Heart right ventricle (tissue), 16 donors: ENCODE measurements at regions not wholly inside any gene's neighbourhood (a gene's known extent, or its start where the extent isn't known, plus 50 kb on each side); places are given as distances from the start of the nearest gene placed in this dataset.

Experiments used
- ATAC-seq, 8 donors: fragments of 200-7000 bp; cut with Tn5 transposase; one replicate each; pipeline ENCODE4 v1.9.1; 2020; ENCODE audit warnings: mild to moderate bottlenecking in 8 of 8, moderate library complexity in 8 of 8, moderate number of reproducible peaks in 1 of 8
- DNase-seq, 2 donors: peaks; one replicate each; pipeline ENCODE4 v3.0.0-alpha.2; 2020
- H3K27ac ChIP-seq, 10 donors: fragments of 200-600 bp; sonication (generic) in 2 of 10; one replicate each; pipeline versions ENCODE4 v1.5.0 to v1.8.0; 2020 to 2022; ENCODE audit warnings: mild to moderate bottlenecking in 3 of 10
- H3K27me3 ChIP-seq, 7 donors: fragments of 200-600 bp; one replicate each; pipeline ENCODE4 v1.8.0; 2021 to 2022; ENCODE audit warnings: mild to moderate bottlenecking in 2 of 7
- H3K36me3 ChIP-seq, 9 donors: fragments of 200-600 bp; sonication (generic) in 1 of 9; one replicate each; pipeline versions ENCODE4 v1.5.0 to v1.8.0; 2020 to 2022; ENCODE audit warnings: mild to moderate bottlenecking in 2 of 9
- H3K4me1 ChIP-seq, 9 donors: fragments of 200-600 bp; sonication (generic) in 1 of 9; one replicate each; pipeline versions ENCODE4 v1.5.0 to v1.8.0; 2020 to 2022; ENCODE audit warnings: mild to moderate bottlenecking in 4 of 9
- H3K4me3 ChIP-seq, 10 donors: fragments of 200-600 bp; sonication (generic) in 2 of 10; one replicate each; pipeline versions ENCODE4 v1.5.0 to v1.8.0; 2020 to 2022; ENCODE audit warnings: mild to moderate bottlenecking in 7 of 10, moderate library complexity in 2 of 10
- H3K9me3 ChIP-seq, 11 donors: fragments of 200-600 bp in 10 of 11; sonication (generic) in 2 of 11; one replicate each; pipeline versions ENCODE4 v1.5.0 to v1.8.0; 2013 to 2022; ENCODE audit warnings: mild to moderate bottlenecking in 2 of 11, control low read depth in 1 of 11, moderate library complexity in 1 of 11
- WGBS, 2 donors: extraction: QIAGEN DNeasy Blood & Tissue Kit; methylation state at CpG; one replicate each; pipeline ENCODE4 v1.1.7; 2013; ENCODE audit warnings: inconsistent platforms in 1 of 2; 5-methylcytosine and 5-hydroxymethylcytosine counted together
- intact Hi-C, 10 donors: fragments of 100-400 bp; cut with DNase I; formaldehyde crosslinking; loops; one replicate each; pipeline versions ENCODE4 v1.11.1 to v1.14.2; 2022
- TF ChIP-seq, protein P1 (sequence below), 9 donors: fragments of 200-600 bp; sonication (generic) in 2 of 9; IDR thresholded peaks; one replicate each; pipeline versions ENCODE4 v1.5.0 to v1.8.0; 2021 to 2022; ENCODE audit warnings: antibody characterized with exemption in 9 of 9, mild to moderate bottlenecking in 5 of 9, moderate library complexity in 1 of 9
- donor health status: Arrhythmogenic right ventricular cardiomyopathy.
- donor health status: ischemic (EF 13 %, LVEDD 7.1; RV severe dilation, severe dysfunction).
- donor health status: healthy with polysubstance abuse.
- donor health status: DM: no; HTN: yes; CAD: no.
- donor health status: DM: no; HTN: no; CAD: no.
- donor health status: ischemic (EF 25% LVEDD 6.9; RV normal size, moderate dysfunction).
- donor health status: ischemic (EF 25% LVEDD 5.7; RV mildly dilated, moderate dysfunction).
- donor health status: healthy.
- donor health status: DM: yes; HTN: yes; CAD: no.
- donor health status: Ischemic cardiomyopathy.
- donor health status: ischemic (EF 35%, LVEDD 5.7; RV mildly dilated, moderate dysfunction).
- donor health status: nonischemic (EF 11% LVEDD 7.7; RV severe dilation, severe dysfunction).
- donor health status: DM: yes; HTN: yes; CAD: no.
- donor health status: PGD.
- donor health status: ischemic (EF 29% LVEDD 5.4; RV normal size, mild dysfunction).
- donor health status: nonischemic (EF 23%, LVEDD 6.1; RV moderate dilation, normal function).

DNA sequence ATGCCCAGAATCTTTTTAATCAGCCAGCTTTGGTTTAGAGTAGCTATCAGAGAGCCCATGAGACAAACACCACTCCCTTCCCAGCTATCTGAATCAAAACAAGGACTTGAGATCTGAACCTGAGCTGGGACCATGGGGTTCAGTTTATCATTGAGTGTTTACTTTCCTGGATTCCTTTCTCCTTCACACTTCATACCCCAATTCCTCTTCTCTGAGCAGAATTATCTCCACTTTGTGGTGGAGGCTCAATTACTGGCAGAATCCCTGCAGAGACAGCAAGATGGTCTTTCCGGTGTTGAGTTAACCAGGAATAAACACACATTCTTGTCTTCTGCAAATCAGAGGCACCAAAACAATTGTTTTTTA lies 102.4 kb downstream of the RPL22L1 start:
- 72 to 81% methylated on average over 1 of the region's 1 CpG for WGBS, 2 donors
- TF ChIP-seq, protein P1, sequence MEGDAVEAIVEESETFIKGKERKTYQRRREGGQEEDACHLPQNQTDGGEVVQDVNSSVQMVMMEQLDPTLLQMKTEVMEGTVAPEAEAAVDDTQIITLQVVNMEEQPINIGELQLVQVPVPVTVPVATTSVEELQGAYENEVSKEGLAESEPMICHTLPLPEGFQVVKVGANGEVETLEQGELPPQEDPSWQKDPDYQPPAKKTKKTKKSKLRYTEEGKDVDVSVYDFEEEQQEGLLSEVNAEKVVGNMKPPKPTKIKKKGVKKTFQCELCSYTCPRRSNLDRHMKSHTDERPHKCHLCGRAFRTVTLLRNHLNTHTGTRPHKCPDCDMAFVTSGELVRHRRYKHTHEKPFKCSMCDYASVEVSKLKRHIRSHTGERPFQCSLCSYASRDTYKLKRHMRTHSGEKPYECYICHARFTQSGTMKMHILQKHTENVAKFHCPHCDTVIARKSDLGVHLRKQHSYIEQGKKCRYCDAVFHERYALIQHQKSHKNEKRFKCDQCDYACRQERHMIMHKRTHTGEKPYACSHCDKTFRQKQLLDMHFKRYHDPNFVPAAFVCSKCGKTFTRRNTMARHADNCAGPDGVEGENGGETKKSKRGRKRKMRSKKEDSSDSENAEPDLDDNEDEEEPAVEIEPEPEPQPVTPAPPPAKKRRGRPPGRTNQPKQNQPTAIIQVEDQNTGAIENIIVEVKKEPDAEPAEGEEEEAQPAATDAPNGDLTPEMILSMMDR (IDR thresholded peaks at IDR 0.05) = no peak
- Histone ChIP-seq H3K4me3 (no peak overlapping the region), H3K9me3 (no peaks in the 10 kb centered on the region), H3K36me3 (no peaks in the 10 kb centered on the region), H3K27ac (no peak overlapping the region), H3K27me3 (no peaks in the 10 kb centered on the region), H3K4me1 (peaks cover 0 to 5% (median 0%) of the 10 kb centered on the region in 9 donors)
- ATAC-seq (no peak), DNase-seq (no peak)
- intact Hi-C loops = no loop called here

DNA sequence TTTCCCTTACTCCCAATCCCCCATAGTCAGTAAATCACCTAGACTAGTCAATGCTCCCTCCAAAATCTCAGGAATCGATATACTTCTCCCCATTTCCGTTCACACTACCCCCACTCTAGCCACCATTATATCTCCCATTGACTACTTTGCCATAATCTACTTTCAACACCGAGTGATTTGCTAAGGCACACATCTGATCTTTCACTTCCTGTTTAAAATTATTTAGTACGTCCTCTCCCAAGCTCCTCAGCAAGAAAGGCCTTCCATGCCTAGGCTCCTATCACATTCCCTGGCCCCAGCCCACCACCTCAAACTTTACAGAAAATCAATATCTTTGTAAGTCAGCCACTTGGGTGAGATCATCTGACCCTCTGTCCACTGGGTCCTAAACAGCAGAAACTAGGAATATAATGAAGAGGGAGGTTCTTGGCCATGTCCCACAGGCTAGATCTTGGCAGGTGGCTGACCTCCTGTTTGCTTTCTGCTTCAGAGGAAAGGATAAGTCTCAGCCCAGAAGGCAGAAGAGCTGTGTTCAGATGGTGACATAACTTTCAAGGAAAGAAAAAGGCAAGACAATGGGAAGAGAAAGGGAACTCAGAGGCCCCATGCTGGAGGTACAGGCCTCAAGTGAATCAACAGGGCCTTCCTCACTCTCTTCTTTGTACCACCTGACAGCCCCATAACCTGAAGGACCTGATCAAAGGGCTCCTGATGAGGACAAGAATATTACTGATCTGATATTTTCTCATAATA lies 103.0 kb downstream of the RPL22L1 start:
- intact Hi-C loops = no loop called here
- no peak for ATAC-seq

DNA sequence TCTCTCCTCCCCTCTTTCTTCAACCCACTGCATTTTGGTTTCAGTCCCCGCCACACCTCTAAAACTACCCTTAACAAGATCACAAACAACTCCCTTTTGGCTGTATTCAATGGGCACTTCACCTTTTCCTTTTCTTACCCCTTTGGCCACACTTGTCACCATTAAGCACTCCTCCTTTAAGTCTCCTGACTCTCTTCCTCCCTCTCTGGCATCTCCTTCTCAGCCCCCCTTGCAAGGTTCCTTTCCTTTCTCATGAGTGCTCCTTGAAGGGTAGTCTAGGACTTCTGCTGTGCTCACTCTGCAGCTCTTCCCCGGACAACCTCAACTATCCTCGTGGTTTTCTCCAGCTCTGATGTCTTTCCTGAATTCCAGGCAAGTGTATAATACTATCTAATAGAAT lies 103.7 kb downstream of the RPL22L1 start:
- no peaks in the 10 kb centered on the region for H3K9me3 ChIP-seq
- H3K4me3 ChIP-seq = no peak overlapping the region
- intact Hi-C loops = no loop called here
- H3K27me3 ChIP-seq = no peaks in the 10 kb centered on the region
- DNase-seq (no peak), ATAC-seq (no peak)
- WGBS, 2 donors = 92 to 95% methylated on average over 3 of the region's 3 CpGs
- H3K36me3 ChIP-seq = no peaks in the 10 kb centered on the region
- no peak overlapping the region for H3K27ac ChIP-seq
- TF ChIP-seq, protein P1 (IDR thresholded peaks at IDR 0.05) = no peak
- H3K4me1 ChIP-seq = peaks cover 0 to 5% (median 0%) of the 10 kb centered on the region in 9 donors

More for the DNA sequence above, 103.0 kb downstream of the RPL22L1 start:
- Histone ChIP-seq H3K27me3 (no peaks in the 10 kb centered on the region), H3K4me1 (peaks cover 0 to 5% (median 0%) of the 10 kb centered on the region in 9 donors), H3K4me3 (no peak overlapping the region), H3K36me3 (no peaks in the 10 kb centered on the region), H3K9me3 (no peaks in the 10 kb centered on the region), H3K27ac (no peak overlapping the region)
- DNase-seq = no peak
- WGBS, 2 donors = 71 to 75% methylated on average over 4 of the region's 4 CpGs
- TF ChIP-seq, protein P1 (IDR thresholded peaks at IDR 0.05) = no peak

DNA sequence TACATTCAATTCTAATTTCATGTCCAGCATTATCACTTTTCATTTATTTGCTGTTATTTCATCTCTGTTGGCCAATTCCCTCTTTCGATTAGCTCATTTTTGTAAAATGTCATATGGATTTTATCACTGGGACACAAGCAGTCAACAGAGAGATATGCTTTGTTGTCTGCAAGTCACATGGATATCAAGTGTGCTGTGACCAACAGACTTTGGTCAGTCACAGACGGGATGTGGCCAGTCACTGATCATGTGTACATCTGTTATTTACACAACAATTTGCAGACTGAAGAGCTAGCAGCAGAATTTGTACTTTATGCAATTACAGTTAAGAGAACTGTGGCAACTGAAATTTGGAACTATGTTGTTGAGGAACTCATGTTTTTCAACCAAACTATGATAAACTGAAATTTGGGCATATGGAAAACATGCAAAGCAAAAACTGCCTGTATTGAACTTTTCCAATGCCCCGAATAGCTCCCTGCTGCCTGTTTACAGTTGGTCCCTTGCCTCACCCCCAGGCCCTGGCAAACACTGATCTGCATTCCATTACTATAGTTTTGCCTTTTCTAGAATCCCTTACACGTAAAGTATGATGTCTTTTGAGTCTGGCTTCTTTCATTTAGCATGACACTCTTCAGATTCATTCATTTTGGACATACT lies 104.4 kb downstream of the RPL22L1 start:
- intact Hi-C loops = no loop called here
- Histone ChIP-seq H3K27ac (no peak overlapping the region), H3K4me3 (no peak overlapping the region), H3K36me3 (no peaks in the 10 kb centered on the region), H3K4me1 (peaks cover 0 to 5% (median 0%) of the 10 kb centered on the region in 9 donors), H3K9me3 (no peaks in the 10 kb centered on the region), H3K27me3 (no peaks in the 10 kb centered on the region)
- ATAC-seq (no peak), DNase-seq (no peak)
- TF ChIP-seq, protein P1 (IDR thresholded peaks at IDR 0.05) = no peak
- WGBS, 2 donors = 63 to 69% methylated on average over 4 of the region's 4 CpGs
